ENCODE measurements at regions not wholly inside any gene's neighbourhood (a gene's known extent, or its start where the extent isn't known, plus 50 kb on each side); places are given as distances from the start of the nearest gene placed in this dataset.

- ChIA-PET RAD21 (ENCODE audit: unreplicated experiment) (no interaction called here), SMC1A (ENCODE audit: uncharacterized antibody, unreplicated experiment) (interaction anchor here (0.7 kb wide), 1 partner anchor 101 kb away, joined by 4 read pairs; no protein-coding TSS in a partner anchor), POLR2A (no interaction called here), CTCF (interaction anchor here (0.7 kb wide), 1 partner anchor 643 kb away, joined by 3 read pairs; no protein-coding TSS in a partner anchor)
- H3K79me2 ChIP-seq (ENCODE audit: control insufficient read depth, insufficient read depth, low read length) = no peaks in the 10 kb centered on the region
- H3K4me1 ChIP-seq (ENCODE audit: control insufficient read depth, insufficient read depth, low read length) = no peaks in the 10 kb centered on the region
- H3K36me3 ChIP-seq (ENCODE audit: control insufficient read depth in 2 of 2, insufficient read depth in 2 of 2, low read length in 1 of 2) = no peaks in the 10 kb centered on the region
- BruUV-seq (replicated peaks) = no TSS peak
- FAIRE-seq (no peak), ATAC-seq (peak; percentile 33; the same call in 2 of the 3 replicates), DNase-seq (ENCODE audit: low read depth, low spot score) (no peak)
- no peaks in the 10 kb centered on the region for H3K27me3 ChIP-seq (replicated peaks in 1 of 2; ENCODE audit: control insufficient read depth in 2 of 2, insufficient read depth in 2 of 2, low read length in 1 of 2)
- no peak for TF ChIP-seq LARP7 (IDR thresholded peaks at IDR 0.05)
- no peak for TF ChIP-seq SMAD5 (IDR thresholded peaks at IDR 0.05; ENCODE audit: low read depth)
- TF ChIP-seq TARDBP (IDR thresholded peaks at IDR 0.05; ENCODE audit: borderline replicate concordance) = no peak
- no peak for TF ChIP-seq YY1 (IDR thresholded peaks at IDR 0.05; ENCODE audit: low read depth, low read length)
- TF ChIP-seq TCF12 (IDR thresholded peaks at IDR 0.05; ENCODE audit: low read depth, low read length) = no peak
- TF ChIP-seq EGR1 (IDR thresholded peaks at IDR 0.05; ENCODE audit: borderline replicate concordance in 1 of 2, low read depth in 2 of 2, low read length in 2 of 2) = no peak
- no peak for TF ChIP-seq SPI1 (IDR thresholded peaks at IDR 0.05; ENCODE audit: borderline replicate concordance, insufficient read depth, low read depth, low read length)
- 2% methylated on average over 3 of the region's 3 CpGs for WGBS (ENCODE audit: insufficient coverage, insufficient replicate concordance, low lambda C conversion rate, missing lambda C conversion rate)
- H4K20me1 ChIP-seq (ENCODE audit: control insufficient read depth, insufficient read depth) = no peaks in the 10 kb centered on the region
- H2AFZ ChIP-seq (ENCODE audit: control insufficient read depth, low read depth, low read length) = no peak overlapping the region
- H3K9ac ChIP-seq (ENCODE audit: control insufficient read depth, insufficient read depth, low read length) = no peak overlapping the region
- no peak overlapping the region for H3K4me3 ChIP-seq
- in situ Hi-C loops (cut with MboI) (no loop called here), intact Hi-C loops (cut with micrococcal nuclease; ENCODE audit: unreplicated experiment) (no loop called here)
- no peak overlapping the region for H3K27ac ChIP-seq (ENCODE audit: control insufficient read depth, insufficient read depth)
- no peak overlapping the region for H3K4me2 ChIP-seq (ENCODE audit: control insufficient read depth, insufficient read depth)
- H3K9me3 ChIP-seq (replicated peaks; ENCODE audit: control insufficient read depth, insufficient read depth, low read length) = no peaks in the 10 kb centered on the region
Observed at GRCh38 chr6:98498866-98499265, 335.5 kb upstream of the POU3F2 start.

GRCh38 chr6:98514073-98514720 is 320.2 kb upstream of the POU3F2 start:
- RAD21 ChIA-PET (ENCODE audit: unreplicated experiment) = no interaction called here
- POLR2A ChIA-PET = interaction anchor here (0.6 kb wide), 1 partner anchor 356 kb away, joined by 3 read pairs; no protein-coding TSS in a partner anchor
- peak; percentile 54; the same call in 2 of the 3 replicates for ATAC-seq
- no peak for FAIRE-seq
- Histone ChIP-seq H3K9me3 (replicated peaks; ENCODE audit: control insufficient read depth, insufficient read depth, low read length) (no peaks in the 10 kb centered on the region), H3K27me3 (replicated peaks in 1 of 2; ENCODE audit: control insufficient read depth in 2 of 2, insufficient read depth in 2 of 2, low read length in 1 of 2) (no peaks in the 10 kb centered on the region), H3K36me3 (ENCODE audit: control insufficient read depth in 2 of 2, insufficient read depth in 2 of 2, low read length in 1 of 2) (no peaks in the 10 kb centered on the region), H4K20me1 (ENCODE audit: control insufficient read depth, insufficient read depth) (no peaks in the 10 kb centered on the region), H3K79me2 (ENCODE audit: control insufficient read depth, insufficient read depth, low read length) (no peaks in the 10 kb centered on the region), H3K4me1 (ENCODE audit: control insufficient read depth, insufficient read depth, low read length) (no peaks in the 10 kb centered on the region), H3K4me2 (ENCODE audit: control insufficient read depth, insufficient read depth) (no peak overlapping the region), H3K27ac (ENCODE audit: control insufficient read depth, insufficient read depth) (no peak overlapping the region), H3K4me3 (no peak overlapping the region), H3K9ac (ENCODE audit: control insufficient read depth, insufficient read depth, low read length) (no peak overlapping the region), H2AFZ (ENCODE audit: control insufficient read depth, low read depth, low read length) (peak overlapping the region; percentile 9; the same call in 1 of the 2 replicates)
- CTCF ChIA-PET = interaction anchor here (1.1 kb wide), 1 partner anchor 1017 kb away, joined by 3 read pairs; no protein-coding TSS in a partner anchor
- WGBS (ENCODE audit: insufficient coverage, insufficient replicate concordance, low lambda C conversion rate, missing lambda C conversion rate) = 0% methylated on average over 2 of the region's 2 CpGs
- no TSS peak for BruUV-seq (replicated peaks)
- SMC1A ChIA-PET (ENCODE audit: uncharacterized antibody, unreplicated experiment) = no interaction called here
- in situ Hi-C loops (cut with MboI) = no loop called here
- intact Hi-C loops (cut with micrococcal nuclease; ENCODE audit: unreplicated experiment) = no loop called here
- TF ChIP-seq SUPT20H (IDR thresholded peaks at IDR 0.05; ENCODE audit: borderline replicate concordance, control insufficient read depth, low read depth, low read length) (no peak), PKNOX1 (IDR thresholded peaks at IDR 0.05) (peak; percentile 55)
- DNase-seq (ENCODE audit: low read depth, low spot score) = no peak

Data from GM12878 (cell line).